ENCODE measurements at regions not wholly inside any gene's neighbourhood (a gene's known extent, or its start where the extent isn't known, plus 50 kb on each side); places are given as distances from the start of the nearest gene placed in this dataset.

DNA sequence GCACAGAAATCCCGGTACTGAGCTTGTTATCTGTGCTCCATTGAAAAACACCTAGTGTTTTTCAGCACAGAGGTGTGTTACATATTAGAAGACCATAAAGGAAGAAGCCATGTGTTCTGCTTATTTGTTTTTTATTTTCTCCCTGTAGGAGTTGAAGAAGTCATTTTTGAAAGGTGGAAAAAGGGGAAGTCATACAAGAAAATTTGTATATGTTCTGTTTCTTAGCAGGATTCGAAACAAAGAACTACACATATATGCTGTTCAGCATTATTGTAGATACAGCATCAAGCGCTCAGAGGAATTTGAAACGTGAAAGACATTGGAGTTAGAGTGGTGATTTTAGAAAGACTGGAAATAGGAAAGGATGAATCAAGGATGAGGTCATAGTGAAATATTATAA lies 345.3 kb upstream of the ADGRL2 start:
- Mint-ChIP-seq H3K4me1 (no peaks in the 10 kb centered on the region), H3K36me3 (no peaks in the 10 kb centered on the region), H3K9me3 (peaks cover 16% of the 10 kb centered on the region), H3K27ac (no peak overlapping the region), H3K4me3 (no peak overlapping the region)
- DNase-seq (ENCODE audit: low spot score in 2 of 2), result no peak
- ATAC-seq, result no peak

- Mint-ChIP-seq H3K4me1 (no peaks in the 10 kb centered on the region), H3K4me3 (no peak overlapping the region), H3K9me3 (peaks cover 16% of the 10 kb centered on the region), H3K27ac (no peak overlapping the region), H3K36me3 (no peaks in the 10 kb centered on the region)
- DNase-seq (ENCODE audit: low spot score in 2 of 2) (no peak), ATAC-seq (no peak)
These were observed 346.8 kb upstream of the ADGRL2 start for GRCh38 chr1:81453971-81454370.

GRCh38 chr1:81453367-81453703 lies 347.4 kb upstream of the ADGRL2 start:
- no peak overlapping the region for H3K4me3 Mint-ChIP-seq
- ATAC-seq, result no peak
- no peak for DNase-seq (ENCODE audit: low spot score in 2 of 2)
- H3K36me3 Mint-ChIP-seq, result no peaks in the 10 kb centered on the region
- no peaks in the 10 kb centered on the region for H3K4me1 Mint-ChIP-seq
- no peak overlapping the region for H3K27ac Mint-ChIP-seq
- H3K9me3 Mint-ChIP-seq, result peaks cover 16% of the 10 kb centered on the region

DNA sequence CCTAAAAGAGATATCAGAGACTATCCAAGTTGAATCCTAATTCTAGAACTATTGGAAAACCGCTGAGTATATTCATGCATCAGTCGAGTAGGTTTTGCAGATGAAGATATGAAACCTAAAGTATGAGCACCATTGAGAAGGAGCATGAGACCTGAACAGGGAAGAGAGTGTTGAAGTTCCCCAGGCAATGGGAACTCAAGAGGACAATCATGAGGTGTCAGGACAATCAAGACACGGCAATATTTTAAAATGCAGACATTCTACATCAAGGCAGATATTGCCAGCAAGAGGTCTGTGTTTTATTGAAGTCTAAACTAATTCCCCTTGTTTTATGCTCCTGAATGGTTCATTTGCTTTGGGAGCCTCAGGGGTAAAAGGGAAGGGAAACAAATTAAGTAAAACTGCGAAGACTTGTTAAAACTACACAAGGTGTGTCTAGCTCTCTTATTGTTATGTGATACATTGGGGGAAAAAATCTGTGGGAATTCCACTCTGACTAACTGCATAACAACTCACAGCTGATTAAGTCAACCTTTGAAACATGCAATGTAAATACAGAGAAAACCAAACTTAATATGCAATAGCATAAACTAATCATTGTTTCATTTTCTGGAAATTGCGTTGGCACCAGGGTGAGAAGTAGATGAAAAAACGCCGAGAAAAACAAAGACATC lies 347.9 kb upstream of the ADGRL2 start:
- ATAC-seq, result no peak
- Mint-ChIP-seq H3K4me1 (no peaks in the 10 kb centered on the region), H3K9me3 (peaks cover 16% of the 10 kb centered on the region), H3K4me3 (no peak overlapping the region), H3K27ac (no peak overlapping the region), H3K36me3 (no peaks in the 10 kb centered on the region)
- no peak for DNase-seq (ENCODE audit: low spot score in 2 of 2)

- ATAC-seq, result no peak
- H3K4me3 Mint-ChIP-seq, result no peak overlapping the region
- peaks cover 12% of the 10 kb centered on the region for H3K9me3 Mint-ChIP-seq
- DNase-seq (ENCODE audit: low spot score in 2 of 2), result no peak
- no peak overlapping the region for H3K27ac Mint-ChIP-seq
- no peaks in the 10 kb centered on the region for H3K4me1 Mint-ChIP-seq
- no peaks in the 10 kb centered on the region for H3K36me3 Mint-ChIP-seq
These were observed 350.9 kb upstream of the ADGRL2 start for GRCh38 chr1:81449786-81450185.

GRCh38 chr1:81446000-81446669 lies 354.6 kb upstream of the ADGRL2 start:
- DNase-seq (ENCODE audit: low spot score in 2 of 2), result no peak
- ATAC-seq, result no peak
- Mint-ChIP-seq H3K4me1 (no peaks in the 10 kb centered on the region), H3K27ac (no peak overlapping the region), H3K9me3 (peaks cover 10% of the 10 kb centered on the region), H3K36me3 (no peaks in the 10 kb centered on the region), H3K4me3 (no peak overlapping the region)

DNA sequence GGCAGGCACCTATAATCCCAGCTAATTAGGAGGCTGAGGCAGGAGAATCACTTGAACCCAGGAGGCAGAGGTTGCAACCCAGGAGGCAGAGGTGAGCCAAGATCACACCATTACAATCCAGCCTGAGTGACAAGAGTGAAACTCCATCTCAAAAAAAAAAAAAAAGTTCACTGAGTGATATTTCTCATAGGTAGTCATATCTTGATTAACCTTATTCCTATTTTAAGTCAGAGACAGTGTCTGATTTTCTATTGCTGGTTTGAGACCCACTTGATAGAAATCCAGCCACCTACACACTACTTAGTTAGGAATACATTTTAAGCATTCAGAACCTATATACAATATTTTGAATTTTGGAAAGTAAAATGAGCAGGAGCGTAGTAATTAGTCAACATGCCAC lies 357.4 kb upstream of the ADGRL2 start:
- no peak for ATAC-seq
- H3K4me1 Mint-ChIP-seq, result no peaks in the 10 kb centered on the region
- no peaks in the 10 kb centered on the region for H3K36me3 Mint-ChIP-seq

GRCh38 chr1:81439046-81439823 lies 361.5 kb upstream of the ADGRL2 start:
- Mint-ChIP-seq H3K4me3 (no peak overlapping the region), H3K9me3 (peaks cover 11% of the 10 kb centered on the region), H3K36me3 (no peaks in the 10 kb centered on the region), H3K27ac (no peak overlapping the region), H3K4me1 (no peaks in the 10 kb centered on the region)
- no peak for DNase-seq (ENCODE audit: low spot score in 2 of 2)
- no peak for ATAC-seq

More for the DNA sequence above, 357.4 kb upstream of the ADGRL2 start:
- no peak for DNase-seq (ENCODE audit: low spot score in 2 of 2)
- Mint-ChIP-seq H3K27ac (no peak overlapping the region), H3K9me3 (peaks cover 11% of the 10 kb centered on the region), H3K4me3 (no peak overlapping the region)

DNA sequence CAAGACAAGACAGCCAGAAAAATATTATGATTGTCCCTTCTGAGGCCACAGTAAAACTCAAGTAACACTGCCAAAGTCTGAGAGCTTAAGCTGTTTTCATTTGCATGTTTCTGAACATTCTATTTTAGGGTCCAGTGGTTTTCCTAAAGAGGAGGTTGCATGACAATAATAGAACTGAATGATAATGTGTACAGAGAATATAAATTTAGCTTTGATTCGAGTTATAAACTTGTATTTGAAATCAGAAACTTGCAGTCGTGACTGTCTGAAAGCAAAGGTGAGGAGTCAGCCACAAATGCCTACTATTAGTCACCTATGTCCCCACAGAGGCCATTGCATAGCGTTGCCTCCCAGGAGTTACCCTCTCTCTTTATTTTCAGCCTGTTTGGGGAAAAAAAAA lies 363.1 kb upstream of the ADGRL2 start:
- Mint-ChIP-seq H3K9me3 (peaks cover 11% of the 10 kb centered on the region), H3K4me1 (no peaks in the 10 kb centered on the region), H3K36me3 (no peaks in the 10 kb centered on the region), H3K4me3 (no peak overlapping the region), H3K27ac (no peak overlapping the region)
- DNase-seq (ENCODE audit: low spot score in 2 of 2) (no peak), ATAC-seq (no peak)

DNA sequence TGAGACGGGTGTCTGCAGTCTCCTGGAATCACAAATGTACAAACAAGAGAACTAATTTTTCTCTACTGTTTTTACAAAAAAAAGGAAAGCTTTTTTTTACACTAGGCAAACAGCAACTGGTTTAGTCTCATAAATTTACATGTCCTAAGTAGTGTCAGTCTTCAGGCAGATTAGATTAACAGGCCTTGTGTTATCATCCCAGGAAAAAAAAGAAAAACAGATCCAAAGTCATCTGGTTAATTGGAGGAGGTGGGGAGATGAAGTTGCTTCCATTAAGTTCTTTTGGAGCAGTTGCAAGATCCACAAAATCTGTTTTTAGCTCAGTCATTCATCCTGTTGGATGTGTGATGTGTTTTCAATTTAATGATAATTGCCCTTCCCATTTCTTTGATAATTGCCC lies 363.5 kb upstream of the ADGRL2 start:
- Mint-ChIP-seq H3K4me1 (no peaks in the 10 kb centered on the region), H3K4me3 (no peak overlapping the region), H3K36me3 (no peaks in the 10 kb centered on the region), H3K27ac (no peak overlapping the region), H3K9me3 (peaks cover 11% of the 10 kb centered on the region)
- DNase-seq (ENCODE audit: low spot score in 2 of 2) (no peak), ATAC-seq (no peak)

DNA sequence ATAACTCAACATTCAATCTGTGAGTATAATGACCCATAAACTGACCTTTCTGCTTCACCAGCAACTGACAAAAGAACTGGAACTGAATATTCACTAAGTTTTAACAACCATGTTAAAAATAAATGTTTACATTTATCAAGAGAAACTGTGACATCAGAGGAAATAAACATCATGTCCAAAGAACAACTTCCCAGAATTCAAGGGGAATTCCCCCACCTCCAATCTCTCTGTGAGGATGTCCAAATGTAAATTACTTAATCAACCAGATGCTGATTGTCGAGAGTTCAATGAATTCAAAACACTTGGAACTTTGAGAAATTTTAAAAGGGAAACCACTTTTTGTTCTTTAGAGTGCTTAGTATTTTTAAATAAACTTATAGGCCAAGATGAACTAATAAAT lies 365.6 kb upstream of the ADGRL2 start:
- DNase-seq (ENCODE audit: low spot score in 2 of 2) (no peak), ATAC-seq (no peak)
- H3K4me3 Mint-ChIP-seq, result no peak overlapping the region
- no peak overlapping the region for H3K27ac Mint-ChIP-seq
- H3K36me3 Mint-ChIP-seq, result no peaks in the 10 kb centered on the region
- H3K4me1 Mint-ChIP-seq, result no peaks in the 10 kb centered on the region
- H3K9me3 Mint-ChIP-seq, result peaks cover 6% of the 10 kb centered on the region

DNA sequence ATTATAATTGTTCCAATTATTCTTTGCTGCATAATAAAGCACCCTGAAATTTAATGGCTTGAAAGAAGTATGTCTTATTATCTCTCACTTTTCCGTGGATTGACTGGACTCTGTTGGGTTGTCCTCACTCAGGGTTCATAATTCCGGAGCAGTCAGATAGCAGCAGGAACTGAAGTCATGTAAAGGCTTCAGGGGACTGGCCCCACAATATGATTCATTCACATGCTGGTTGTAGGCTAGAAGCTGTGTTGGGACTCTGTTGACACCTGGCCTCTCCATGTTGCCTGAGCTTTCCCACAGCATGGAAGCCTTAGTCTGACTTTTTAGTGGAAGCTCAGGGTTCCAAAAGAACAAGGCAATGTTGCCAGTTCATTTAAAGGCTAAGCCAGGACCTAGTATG lies 367.1 kb upstream of the ADGRL2 start:
- Mint-ChIP-seq H3K4me1 (no peaks in the 10 kb centered on the region), H3K36me3 (no peaks in the 10 kb centered on the region), H3K4me3 (no peak overlapping the region), H3K27ac (no peak overlapping the region), H3K9me3 (peaks cover 13% of the 10 kb centered on the region)
- ATAC-seq, result no peak
- DNase-seq (ENCODE audit: low spot score in 2 of 2), result no peak

GRCh38 chr1:81432654-81433109 lies 368.1 kb upstream of the ADGRL2 start:
- ATAC-seq (no peak), DNase-seq (ENCODE audit: low spot score in 2 of 2) (no peak)
- H3K9me3 Mint-ChIP-seq, result peaks cover 18% of the 10 kb centered on the region
- no peak overlapping the region for H3K4me3 Mint-ChIP-seq
- no peak overlapping the region for H3K27ac Mint-ChIP-seq
- H3K36me3 Mint-ChIP-seq, result no peaks in the 10 kb centered on the region
- H3K4me1 Mint-ChIP-seq, result no peaks in the 10 kb centered on the region

GRCh38 chr1:81432059-81432458 lies 368.7 kb upstream of the ADGRL2 start:
- H3K4me3 Mint-ChIP-seq, result no peak overlapping the region
- DNase-seq (ENCODE audit: low spot score in 2 of 2) (no peak), ATAC-seq (no peak)
- H3K4me1 Mint-ChIP-seq, result no peaks in the 10 kb centered on the region
- H3K27ac Mint-ChIP-seq, result no peak overlapping the region
- peaks cover 22% of the 10 kb centered on the region for H3K9me3 Mint-ChIP-seq
- no peaks in the 10 kb centered on the region for H3K36me3 Mint-ChIP-seq

- Mint-ChIP-seq H3K9me3 (peaks cover 27% of the 10 kb centered on the region), H3K36me3 (no peaks in the 10 kb centered on the region), H3K4me1 (no peaks in the 10 kb centered on the region), H3K4me3 (no peak overlapping the region), H3K27ac (no peak overlapping the region)
- DNase-seq (ENCODE audit: low spot score in 2 of 2) (no peak), ATAC-seq (no peak)
These were observed 369.1 kb upstream of the ADGRL2 start for GRCh38 chr1:81431624-81432000.

All from stimulated activated effector memory CD8-positive, alpha-beta T cell treated with anti-CD3 and anti-CD28 coated beads, Interleukin-12 subunit alpha, Interleukin-12 subunit beta, amount 100 ng/mL, for 72 hours (primary cell).